Transverse colon (tissue), 4 donors: ENCODE measurements at regions not wholly inside any gene's neighbourhood (a gene's known extent, or its start where the extent isn't known, plus 50 kb on each side); places are given as distances from the start of the nearest gene placed in this dataset.

Experiments
- DNase-seq: peaks from one replicate; pipeline ENCODE4 v3.0.0-alpha.2; 2019
- H3K27ac ChIP-seq, 4 donors: fragments of 200-600 bp; sonication (generic); 2 replicates each; pipeline ENCODE4 v1.5.1; 2016 to 2018; ENCODE audit warnings: inconsistent platforms in 4 of 4
- H3K27me3 ChIP-seq: fragments of 200-600 bp; sonication (generic); 2 replicates; pipeline ENCODE4 v1.5.1; 2017; ENCODE audit warnings: inconsistent platforms
- H3K36me3 ChIP-seq, 4 donors: fragments of 200-600 bp; sonication (generic); 2 replicates each; pipeline ENCODE4 v1.5.1; 2017 to 2019; ENCODE audit warnings: inconsistent platforms in 4 of 4
- H3K4me1 ChIP-seq, 4 donors: fragments of 200-600 bp; sonication (generic); 2 replicates each; pipeline ENCODE4 v1.5.1; 2017 to 2020; ENCODE audit warnings: inconsistent platforms in 4 of 4
- H3K4me3 ChIP-seq, 4 donors: fragments of 200-600 bp; sonication (generic); 1 replicate in 1 of 4; 2 replicates in 3 of 4; pipeline versions ENCODE4 v1.5.1 to v1.6.1; 2017 to 2019; ENCODE audit warnings: inconsistent platforms in 4 of 4
- H3K9me3 ChIP-seq, 2 donors: fragments of 200-600 bp; sonication (generic); 2 replicates each; pipeline ENCODE4 v1.5.1; 2017 to 2019; ENCODE audit warnings: inconsistent platforms in 2 of 2
- EP300 ChIP-seq: sonication (generic); formaldehyde crosslinking; IDR thresholded peaks from one replicate; pipeline ENCODE4 v1.6.1; 2017; ENCODE audit warnings: antibody characterized with exemption, low read depth
- POLR2A ChIP-seq: fragments of 450-650 bp; IDR thresholded peaks from one replicate; pipeline ENCODE4 v1.6.1; 2016; ENCODE audit warnings: antibody characterized with exemption, mild to moderate bottlenecking, moderate library complexity
- POLR2AphosphoS5 ChIP-seq, 3 donors: sonication (generic); formaldehyde crosslinking; IDR thresholded peaks; one replicate each; pipeline ENCODE4 v1.6.1; 2016; ENCODE audit warnings: antibody characterized with exemption in 3 of 3
- WGBS, 2 donors: methylation state at CpG; one replicate each; pipeline ENCODE4 v1.1.5; 2018; ENCODE audit warnings: low coverage in 1 of 2; 5-methylcytosine and 5-hydroxymethylcytosine counted together
- in situ Hi-C, 4 donors: fragments of 200-750 bp; cut with MboI; loops; one replicate each; pipeline versions ENCODE4 v1.15.0 to v1.15.1; 2017; ENCODE audit warnings: low sequenced_read_pairs in 3 of 4, low pct_ligation_motif_present in 1 of 4, low pct_unique_long_range_greater_than_20kb in 1 of 4
- intact Hi-C: fragments of 100-400 bp; cut with DNase I; formaldehyde crosslinking; loops from one replicate; pipeline ENCODE4 v1.15.1; 2023; ENCODE audit warnings: low total_unique reads
- TF ChIP-seq, protein P1 (sequence below), 5 experiments: fragments of 200-600 bp in 3 of 5; fragments of 450-650 bp in 2 of 5; sonication (generic) in 3 of 5; IDR thresholded peaks; 1 replicate in 2 of 5; 2 replicates in 3 of 5; pipeline ENCODE4 v1.5.1; 2016 to 2017; ENCODE audit warnings: antibody characterized with exemption in 5 of 5, inconsistent platforms in 3 of 5, mild to moderate bottlenecking in 2 of 5, moderate library complexity in 1 of 5

DNA sequence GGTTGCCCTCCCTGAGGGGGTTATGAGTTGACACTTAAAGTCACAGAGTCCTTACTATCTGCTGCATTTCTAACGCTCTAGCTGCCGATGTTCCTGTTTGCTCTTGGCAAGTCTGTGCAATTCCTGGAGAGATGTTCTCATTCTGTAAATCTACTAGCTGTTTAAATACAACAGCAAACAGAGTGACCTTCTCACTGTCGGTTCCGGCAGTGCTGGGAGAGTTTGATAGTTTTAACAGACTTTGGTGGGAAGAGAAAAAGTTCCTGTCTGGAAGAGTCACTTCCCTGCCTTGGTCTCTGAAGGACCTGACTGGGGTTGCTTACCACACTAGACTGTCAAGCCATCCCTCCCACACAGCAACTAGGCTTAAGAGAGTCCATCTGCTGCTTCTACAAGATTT, 63.3 kb upstream of the ELMO1 start:
- 55% methylated on average over 4 of the region's 4 CpGs; no CpG with 5 or more reads in 1 of the 2 donors for WGBS, 2 donors
- no peaks in the 10 kb centered on the region for H3K27me3 ChIP-seq
- H3K36me3 ChIP-seq = no peaks in the 10 kb centered on the region
- no peak for TF ChIP-seq POLR2AphosphoS5 (IDR thresholded peaks at IDR 0.05)
- TF ChIP-seq, protein P1, sequence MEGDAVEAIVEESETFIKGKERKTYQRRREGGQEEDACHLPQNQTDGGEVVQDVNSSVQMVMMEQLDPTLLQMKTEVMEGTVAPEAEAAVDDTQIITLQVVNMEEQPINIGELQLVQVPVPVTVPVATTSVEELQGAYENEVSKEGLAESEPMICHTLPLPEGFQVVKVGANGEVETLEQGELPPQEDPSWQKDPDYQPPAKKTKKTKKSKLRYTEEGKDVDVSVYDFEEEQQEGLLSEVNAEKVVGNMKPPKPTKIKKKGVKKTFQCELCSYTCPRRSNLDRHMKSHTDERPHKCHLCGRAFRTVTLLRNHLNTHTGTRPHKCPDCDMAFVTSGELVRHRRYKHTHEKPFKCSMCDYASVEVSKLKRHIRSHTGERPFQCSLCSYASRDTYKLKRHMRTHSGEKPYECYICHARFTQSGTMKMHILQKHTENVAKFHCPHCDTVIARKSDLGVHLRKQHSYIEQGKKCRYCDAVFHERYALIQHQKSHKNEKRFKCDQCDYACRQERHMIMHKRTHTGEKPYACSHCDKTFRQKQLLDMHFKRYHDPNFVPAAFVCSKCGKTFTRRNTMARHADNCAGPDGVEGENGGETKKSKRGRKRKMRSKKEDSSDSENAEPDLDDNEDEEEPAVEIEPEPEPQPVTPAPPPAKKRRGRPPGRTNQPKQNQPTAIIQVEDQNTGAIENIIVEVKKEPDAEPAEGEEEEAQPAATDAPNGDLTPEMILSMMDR (IDR thresholded peaks at IDR 0.05) = no peak
- no peak for TF ChIP-seq POLR2A
- TF ChIP-seq EP300 = no peak
- H3K9me3 ChIP-seq = no peaks in the 10 kb centered on the region
- H3K4me3 ChIP-seq = no peak overlapping the region
- H3K4me1 ChIP-seq = no peaks in the 10 kb centered on the region
- no peak for DNase-seq
- in situ Hi-C loops = no loop called here
- H3K27ac ChIP-seq = no peak overlapping the region
- intact Hi-C loops = no loop called here

DNA sequence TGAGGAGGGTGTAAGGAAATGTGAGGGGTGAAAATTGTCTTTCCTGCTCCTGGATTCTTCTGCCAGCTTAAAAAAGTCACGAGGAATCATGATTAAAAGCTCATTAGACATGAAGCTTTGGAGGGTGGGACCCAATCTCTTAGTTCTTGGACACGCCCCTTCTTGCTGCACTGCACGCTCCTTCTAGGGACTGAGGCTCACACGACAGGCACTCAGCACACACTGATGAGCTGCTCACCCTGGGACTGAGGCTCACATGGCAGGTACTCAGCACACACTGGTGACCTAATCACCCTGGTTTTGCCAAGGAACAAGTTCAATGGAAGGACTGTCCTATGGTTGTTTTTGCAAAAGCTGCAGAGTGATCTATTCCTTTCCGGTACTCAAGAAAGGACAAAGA, 65.8 kb upstream of the ELMO1 start:
- intact Hi-C loops = no loop called here
- 53 to 80% methylated on average over 2 to 5 of the region's 5 CpGs for WGBS, 2 donors
- in situ Hi-C loops = no loop called here

DNA sequence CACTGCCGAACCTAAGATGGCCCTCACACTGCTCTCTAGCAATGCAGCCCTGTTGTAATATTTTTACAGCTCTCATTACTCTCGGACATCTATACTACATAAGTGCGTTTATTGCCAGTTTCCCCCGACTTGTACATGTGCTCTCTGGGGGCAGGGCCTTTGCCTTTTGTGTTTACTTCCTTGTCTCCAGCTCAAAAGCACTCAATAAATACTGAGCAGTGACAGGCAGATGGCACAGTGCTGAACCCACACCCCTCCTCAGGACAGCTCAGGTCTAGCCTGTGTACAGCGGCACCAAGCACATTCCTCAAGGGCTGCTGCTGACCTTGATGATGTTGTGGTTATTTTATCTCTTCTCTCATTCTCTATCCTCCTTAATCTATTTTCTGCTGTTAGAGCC, 68.0 kb upstream of the ELMO1 start:
- no peaks in the 10 kb centered on the region for H3K36me3 ChIP-seq
- TF ChIP-seq EP300 = no peak
- TF ChIP-seq POLR2A = no peak
- no peak for TF ChIP-seq POLR2AphosphoS5 (IDR thresholded peaks at IDR 0.05)
- TF ChIP-seq, protein P1 (IDR thresholded peaks at IDR 0.05) = no peak
- in situ Hi-C loops (no loop called here), intact Hi-C loops (no loop called here)
- no peak overlapping the region for H3K4me3 ChIP-seq
- H3K9me3 ChIP-seq = no peaks in the 10 kb centered on the region
- DNase-seq = no peak
- WGBS, 2 donors = 26 to 42% methylated on average over 3 to 5 of the region's 5 CpGs
- H3K4me1 ChIP-seq = no peaks in the 10 kb centered on the region
- H3K27ac ChIP-seq = no peak overlapping the region
- no peaks in the 10 kb centered on the region for H3K27me3 ChIP-seq

More for the DNA sequence above, 65.8 kb upstream of the ELMO1 start:
- H3K9me3 ChIP-seq = no peaks in the 10 kb centered on the region
- H3K36me3 ChIP-seq = no peaks in the 10 kb centered on the region
- no peak overlapping the region for H3K27ac ChIP-seq
- no peaks in the 10 kb centered on the region for H3K27me3 ChIP-seq
- no peak for DNase-seq
- TF ChIP-seq, protein P1 (IDR thresholded peaks at IDR 0.05) = no peak
- no peak for TF ChIP-seq EP300
- TF ChIP-seq POLR2A = no peak
- no peak for TF ChIP-seq POLR2AphosphoS5 (IDR thresholded peaks at IDR 0.05)
- H3K4me1 ChIP-seq = no peaks in the 10 kb centered on the region
- no peak overlapping the region for H3K4me3 ChIP-seq

DNA sequence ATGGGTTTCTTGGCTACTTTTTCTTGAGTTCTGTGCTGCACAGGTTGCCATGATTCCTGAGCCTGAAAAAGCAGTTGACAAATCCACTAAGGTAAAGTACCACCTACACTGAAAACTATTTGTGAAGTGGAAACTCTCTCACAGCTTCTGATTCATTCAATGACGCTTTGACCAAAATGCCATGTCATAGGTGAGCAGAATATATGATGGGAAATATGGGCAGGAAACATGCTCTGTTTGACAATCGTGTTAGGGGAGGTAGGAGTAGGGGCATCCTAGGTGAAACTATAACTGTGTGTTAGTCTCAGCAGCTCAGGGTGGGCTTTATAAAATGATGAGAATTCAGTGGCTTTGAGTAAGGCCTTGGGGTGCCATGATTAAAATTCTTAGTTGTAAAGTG, 69.6 kb upstream of the ELMO1 start:
- in situ Hi-C loops (no loop called here), intact Hi-C loops (no loop called here)
- Histone ChIP-seq H3K4me1 (no peaks in the 10 kb centered on the region), H3K36me3 (no peaks in the 10 kb centered on the region), H3K9me3 (no peaks in the 10 kb centered on the region), H3K4me3 (no peak overlapping the region), H3K27ac (no peak overlapping the region), H3K27me3 (no peaks in the 10 kb centered on the region)
- TF ChIP-seq POLR2A = no peak
- TF ChIP-seq EP300 = no peak
- TF ChIP-seq, protein P1 (IDR thresholded peaks at IDR 0.05) = no peak
- no peak for TF ChIP-seq POLR2AphosphoS5 (IDR thresholded peaks at IDR 0.05)
- DNase-seq = no peak
- 78 to 82% methylated on average over 2 of the region's 2 CpGs for WGBS, 2 donors
